Activated T-helper 9 cell treated with anti-CD3 and anti-CD28 coated beads, Interleukin-2, amount 50 U/mL, for 16 hours (primary cell): ENCODE measurements at regions not wholly inside any gene's neighbourhood (a gene's known extent, or its start where the extent isn't known, plus 50 kb on each side); places are given as distances from the start of the nearest gene placed in this dataset.
"Not testable (repeated sequence)": the region's sequence is repeated elsewhere in the genome, so short reads cannot be mapped to it uniquely, and the experiment has no call there.

Experiments used
- DNase-seq: peaks from one replicate; pipeline ENCODE4 v3.0.0-alpha.2; 2020; ENCODE audit warnings: low read depth

GRCh38 chr16:24624102-24624501, 84.7 kb downstream of the RBBP6 start:
- no peak for DNase-seq

GRCh38 chr16:24626256-24626655, 86.9 kb downstream of the RBBP6 start:
- DNase-seq, result no peak

- DNase-seq, result no peak
These were observed 94.5 kb upstream of the TNRC6A start for GRCh38 chr16:24634919-24635318.

- DNase-seq, result no peak
These were observed 93.4 kb upstream of the TNRC6A start for GRCh38 chr16:24635900-24636610.

GRCh38 chr16:24639769-24640168, 89.7 kb upstream of the TNRC6A start:
- DNase-seq, result no peak

GRCh38 chr16:24643489-24643888, 86.0 kb upstream of the TNRC6A start:
- no peak for DNase-seq

- no peak for DNase-seq
These were observed 83.5 kb upstream of the TNRC6A start for GRCh38 chr16:24645739-24646645.

GRCh38 chr16:24646646-24646995, 82.8 kb upstream of the TNRC6A start:
- DNase-seq, result no peak

GRCh38 chr16:24652209-24652712, 77.2 kb upstream of the TNRC6A start:
- DNase-seq, result no peak

GRCh38 chr16:24652803-24653202, 76.6 kb upstream of the TNRC6A start:
- DNase-seq, result no peak

GRCh38 chr16:24653725-24654124, 75.7 kb upstream of the TNRC6A start:
- no peak for DNase-seq

GRCh38 chr16:24665942-24666341, 63.5 kb upstream of the TNRC6A start:
- not testable (repeated sequence) for DNase-seq

GRCh38 chr16:24667244-24667764, 62.1 kb upstream of the TNRC6A start:
- no peak for DNase-seq

GRCh38 chr16:24668481-24669061, 60.9 kb upstream of the TNRC6A start:
- DNase-seq, result peak; percentile 12

- DNase-seq, result no peak
These were observed 58.6 kb upstream of the TNRC6A start for GRCh38 chr16:24670623-24671454.

- no peak for DNase-seq
These were observed 57.9 kb upstream of the TNRC6A start for GRCh38 chr16:24671455-24671954.

- no peak for DNase-seq
These were observed 56.3 kb upstream of the TNRC6A start for GRCh38 chr16:24673155-24673554.

- DNase-seq, result no peak
These were observed 54.6 kb upstream of the TNRC6A start for GRCh38 chr16:24674877-24675276.

GRCh38 chr16:24677388-24677787, 52.1 kb upstream of the TNRC6A start:
- DNase-seq, result no peak
